MM.1S (cell line): ENCODE measurements at regions not wholly inside any gene's neighbourhood (a gene's known extent, or its start where the extent isn't known, plus 50 kb on each side); places are given as distances from the start of the nearest gene placed in this dataset.

Experiments
- CTCF ChIP-seq: fragments of 300-600 bp; sonication (generic); IDR thresholded peaks from 2 replicates; pipeline ENCODE4 v1.5.1; 2016; ENCODE audit warnings: antibody characterized with exemption, low read length, mixed read lengths
- EZH2 ChIP-seq: fragments of 300-600 bp; sonication (generic); optimal IDR thresholded peaks from 2 replicates; pipeline ENCODE3; 2017; ENCODE audit warnings: low read depth, mild to moderate bottlenecking, antibody characterized with exemption, low read length, mixed read lengths

- TF ChIP-seq CTCF (no peak), EZH2 (no peak)
Observed at GRCh38 chr11:109035284-109035683, 370.4 kb downstream of the DDX10 start.
